H9 (cell line): ENCODE measurements at regions not wholly inside any gene's neighbourhood (a gene's known extent, or its start where the extent isn't known, plus 50 kb on each side); places are given as distances from the start of the nearest gene placed in this dataset.

Source experiments
- DNase-seq: peaks from one replicate; pipeline ENCODE4 v3.0.0-alpha.2; 2017
- H2AFZ ChIP-seq: one replicate; pipeline ENCODE4 v1.6.1; 2013; ENCODE audit warnings: mild to moderate bottlenecking, low read length, control low read depth, moderate library complexity
- H2AK5ac ChIP-seq: 2 replicates; pipeline ENCODE4 v1.6.1; 2013; ENCODE audit warnings: low read length, control low read depth, mixed read lengths; ENCODE audit not compliant: insufficient read length
- H2BK120ac ChIP-seq: one replicate; pipeline ENCODE4 v1.6.1; 2013; ENCODE audit warnings: low read depth, mild to moderate bottlenecking, low read length, control low read depth, inconsistent platforms; ENCODE audit not compliant: poor library complexity, severe bottlenecking
- H2BK12ac ChIP-seq: 2 replicates; pipeline ENCODE4 v1.6.1; 2013; ENCODE audit warnings: low read length, control low read depth, mixed read lengths, low read depth; ENCODE audit not compliant: insufficient read length
- H2BK15ac ChIP-seq: 2 replicates; pipeline ENCODE4 v1.6.1; 2013; ENCODE audit warnings: low read depth, low read length, control low read depth
- H2BK20ac ChIP-seq: one replicate; pipeline ENCODE4 v1.6.1; 2013; ENCODE audit warnings: low read depth, mild to moderate bottlenecking, low read length, control low read depth, inconsistent platforms; ENCODE audit not compliant: poor library complexity, severe bottlenecking
- H2BK5ac ChIP-seq: 2 replicates; pipeline ENCODE4 v1.6.1; 2013; ENCODE audit warnings: low read length, control low read depth, mixed read lengths; ENCODE audit not compliant: insufficient read length
- H3K14ac ChIP-seq: 2 replicates; pipeline ENCODE4 v1.6.1; 2013; ENCODE audit warnings: low read length, control low read depth; ENCODE audit not compliant: insufficient read depth
- H3K18ac ChIP-seq: 2 replicates; pipeline ENCODE4 v1.6.1; 2013; ENCODE audit warnings: low read depth, mild to moderate bottlenecking, mixed read lengths, low read length, control low read depth; ENCODE audit not compliant: insufficient read length
- H3K23ac ChIP-seq: 2 replicates; pipeline ENCODE4 v1.6.1; 2013; ENCODE audit warnings: low read length, control low read depth, mixed read lengths, low read depth; ENCODE audit not compliant: insufficient read length
- H3K23me2 ChIP-seq: 2 replicates; pipeline ENCODE4 v1.6.1; 2013; ENCODE audit warnings: low read depth, mild to moderate bottlenecking, mixed read lengths, low read length, control low read depth; ENCODE audit not compliant: insufficient read length, poor library complexity, severe bottlenecking
- H3K27ac ChIP-seq: 2 replicates; pipeline ENCODE4 v1.5.1; 2013; ENCODE audit warnings: low read length, control low read depth, mixed read lengths, low read depth; ENCODE audit not compliant: insufficient read length
- H3K27me3 ChIP-seq: 2 replicates; pipeline ENCODE4 v1.6.1; 2013; ENCODE audit warnings: low read length, control low read depth, inconsistent platforms; ENCODE audit not compliant: insufficient read depth
- H3K4ac ChIP-seq: 2 replicates; pipeline ENCODE4 v1.6.1; 2013; ENCODE audit warnings: low read depth, mild to moderate bottlenecking, control low read depth, inconsistent platforms, low read length, moderate library complexity
- H3K4me1 ChIP-seq: 2 replicates; pipeline ENCODE4 v1.6.1; 2013; ENCODE audit warnings: low read length, control low read depth, inconsistent platforms; ENCODE audit not compliant: insufficient read depth
- H3K4me2 ChIP-seq: 2 replicates; pipeline ENCODE4 v1.6.1; 2013; ENCODE audit warnings: low read length, control low read depth, mixed read lengths; ENCODE audit not compliant: insufficient read length, insufficient read depth
- H3K56ac ChIP-seq: 2 replicates; pipeline ENCODE4 v1.6.1; 2013; ENCODE audit warnings: low read depth, mild to moderate bottlenecking, mixed read lengths, low read length, control low read depth; ENCODE audit not compliant: insufficient read length
- H3K79me1 ChIP-seq: 2 replicates; pipeline ENCODE4 v1.6.1; 2013; ENCODE audit warnings: low read depth, mild to moderate bottlenecking, moderate library complexity, low read length, control low read depth, inconsistent platforms; ENCODE audit not compliant: insufficient read depth, poor library complexity, severe bottlenecking
- H3K79me2 ChIP-seq: 2 replicates; pipeline ENCODE4 v1.6.1; 2013; ENCODE audit warnings: low read length, control low read depth, inconsistent platforms; ENCODE audit not compliant: insufficient read depth
- H3K9ac ChIP-seq: 2 replicates; pipeline ENCODE4 v1.6.1; 2013; ENCODE audit warnings: low read length, control low read depth, mixed read lengths; ENCODE audit not compliant: insufficient read length; ENCODE audit errors: extremely low read depth
- H3K9me3 ChIP-seq: one replicate; pipeline ENCODE4 v1.6.1; 2013; ENCODE audit warnings: low read depth, low read length, inconsistent platforms; ENCODE audit not compliant: control insufficient read depth
- H3T11ph ChIP-seq: one replicate; pipeline ENCODE4 v1.6.1; 2013; ENCODE audit warnings: mild to moderate bottlenecking, low read length, control low read depth, inconsistent platforms
- H4K20me1 ChIP-seq: one replicate; pipeline ENCODE4 v1.6.1; 2013; ENCODE audit not compliant: control insufficient read depth, insufficient read length, insufficient read depth
- H4K5ac ChIP-seq: 2 replicates; pipeline ENCODE4 v1.6.1; 2013; ENCODE audit warnings: low read depth, mild to moderate bottlenecking, mixed read lengths, low read length, control low read depth; ENCODE audit not compliant: insufficient read length
- H4K8ac ChIP-seq: replicated peaks from 2 replicates; pipeline ENCODE4 v1.6.1; 2013; ENCODE audit warnings: low read length, control low read depth, mixed read lengths, low read depth; ENCODE audit not compliant: insufficient read length
- H4K91ac ChIP-seq: 2 replicates; pipeline ENCODE4 v1.6.1; 2013; ENCODE audit warnings: low read depth, mild to moderate bottlenecking, moderate library complexity, mixed read lengths, low read length, control low read depth; ENCODE audit not compliant: insufficient read length
- H3K27ac Mint-ChIP-seq, 3 experiments: 2 replicates in 2 of 3; 3 replicates in 1 of 3; pipeline ENCODE4 v1.8.0; 2020 to 2021; ENCODE audit warnings: mixed read lengths in 3 of 3, mild to moderate bottlenecking in 1 of 3, moderate library complexity in 1 of 3
- H3K27me3 Mint-ChIP-seq: 2 replicates; pipeline ENCODE4 v1.8.0; 2021; ENCODE audit warnings: low read depth, mild to moderate bottlenecking, moderate library complexity, mixed read lengths
- H3K36me3 Mint-ChIP-seq, 3 experiments: 2 replicates in 2 of 3; 3 replicates in 1 of 3; pipeline ENCODE4 v1.8.0; 2020 to 2021; ENCODE audit warnings: low read depth in 3 of 3, mixed read lengths in 3 of 3; ENCODE audit not compliant: insufficient read depth in 1 of 3
- H3K4me1 Mint-ChIP-seq, 2 experiments: 2 replicates each; pipeline ENCODE4 v1.8.0; 2020; ENCODE audit warnings: mixed read lengths in 2 of 2
- H3K4me3 Mint-ChIP-seq, 2 experiments: 2 replicates in 1 of 2; 3 replicates in 1 of 2; pipeline ENCODE4 v1.8.0; 2020 to 2021; ENCODE audit warnings: mild to moderate bottlenecking in 2 of 2, mixed read lengths in 2 of 2, moderate library complexity in 1 of 2
- H3K9me3 Mint-ChIP-seq, 2 experiments: 2 replicates in 1 of 2; 3 replicates in 1 of 2; pipeline ENCODE4 v1.8.0; 2020; ENCODE audit warnings: mild to moderate bottlenecking in 2 of 2, mixed read lengths in 2 of 2, moderate library complexity in 1 of 2
- CTCF ChIP-seq: fragments of 200-600 bp; sonication (generic); conservative IDR thresholded peaks from 3 replicates; pipeline ENCODE4 v1.8.0; 2021; ENCODE audit warnings: antibody characterized with exemption, mild to moderate bottlenecking
- WGBS: extraction: QIAGEN DNeasy Blood & Tissue Kit; methylation state at CpG from one replicate; pipeline ENCODE4 v1.1.7; 2013; ENCODE audit warnings: missing lambda C conversion rate, low lambda C conversion rate, mixed read lengths; ENCODE audit not compliant: insufficient read length; ENCODE audit errors: extremely low coverage; 5-methylcytosine and 5-hydroxymethylcytosine counted together

DNA sequence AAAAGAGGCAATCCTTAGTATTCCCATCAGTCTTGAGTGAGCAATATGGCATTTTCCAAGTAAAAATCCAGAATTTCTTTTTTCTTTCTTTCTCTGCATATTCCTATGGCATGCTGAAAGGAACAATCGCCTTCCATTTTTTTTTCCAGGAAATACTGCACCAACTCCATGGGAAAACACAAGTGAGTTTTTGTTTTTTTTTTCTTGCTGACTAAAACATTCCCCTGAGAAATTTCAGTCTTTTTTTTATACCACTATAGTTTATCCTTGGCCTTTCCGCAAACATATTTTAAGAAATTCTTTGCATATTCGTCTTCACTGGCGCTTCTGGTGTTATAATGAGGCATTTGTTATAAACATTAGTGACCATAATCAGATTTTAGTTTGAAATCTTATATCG lies 429.6 kb upstream of the MDFIC2 start:
- no peak overlapping the region for H3K27ac Mint-ChIP-seq
- H2BK12ac ChIP-seq = no peak overlapping the region
- no peak overlapping the region for H2AK5ac ChIP-seq
- no peak overlapping the region for H3K4ac ChIP-seq
- H4K91ac ChIP-seq = no peak overlapping the region
- no peaks in the 10 kb centered on the region for H3K79me1 ChIP-seq
- no peak overlapping the region for H2BK15ac ChIP-seq
- no peak overlapping the region for H3K27ac ChIP-seq
- H3K79me2 ChIP-seq = no peaks in the 10 kb centered on the region
- no peaks in the 10 kb centered on the region for H3K27me3 Mint-ChIP-seq
- H3T11ph ChIP-seq = no peak overlapping the region
- no peak overlapping the region for H3K9ac ChIP-seq
- no peak overlapping the region for H3K4me2 ChIP-seq
- H3K4me1 Mint-ChIP-seq = peaks cover 13% of the 10 kb centered on the region in 2 experiments
- no peak overlapping the region for H4K8ac ChIP-seq
- no peak overlapping the region for H3K4me3 Mint-ChIP-seq
- no peaks in the 10 kb centered on the region for H3K9me3 ChIP-seq
- DNase-seq = no peak
- no peak for TF ChIP-seq CTCF
- no peak overlapping the region for H2AFZ ChIP-seq
- no peak overlapping the region for H3K56ac ChIP-seq
- H2BK120ac ChIP-seq = no peak overlapping the region
- WGBS = no CpG with 5 or more reads among the region's 5 CpGs
- H3K9me3 Mint-ChIP-seq = no peaks in the 10 kb centered on the region
- H3K23me2 ChIP-seq = no peaks in the 10 kb centered on the region
- no peak overlapping the region for H2BK20ac ChIP-seq
- no peaks in the 10 kb centered on the region for H3K27me3 ChIP-seq
- H3K14ac ChIP-seq = no peak overlapping the region
- H3K36me3 Mint-ChIP-seq = no peaks in the 10 kb centered on the region
- H3K23ac ChIP-seq = no peak overlapping the region
- no peak overlapping the region for H2BK5ac ChIP-seq
- no peaks in the 10 kb centered on the region for H4K20me1 ChIP-seq
- no peak overlapping the region for H3K18ac ChIP-seq
- no peak overlapping the region for H4K5ac ChIP-seq
- H3K4me1 ChIP-seq = no peaks in the 10 kb centered on the region; the same call in 1 of the 2 replicates
